H1 (cell line): ENCODE measurements at regions not wholly inside any gene's neighbourhood (a gene's known extent, or its start where the extent isn't known, plus 50 kb on each side); places are given as distances from the start of the nearest gene placed in this dataset.

ENCODE experiments used
- CTCF ChIA-PET: fragments of 300-600 bp; sonication (Branson Sonifier 250); formaldehyde crosslinking; loops from one replicate; lab custom pipeline; 2021; ENCODE audit not compliant: partially characterized antibody; lab: Charles Lee
- POLR2A ChIA-PET: fragments of 300-600 bp; sonication (Branson Sonifier 250); formaldehyde crosslinking; loops from one replicate; lab custom pipeline; 2021; ENCODE audit warnings: inconsistent platforms; ENCODE audit not compliant: partially characterized antibody; lab: Charles Lee
- DNase-seq, 2 experiments: peaks; one replicate each; pipeline versions ENCODE4 v3.0.0 to v3.0.0-alpha.2; 2010 to 2022; ENCODE audit warnings: low spot score in 2 of 2, low read depth in 1 of 2, mixed read lengths in 1 of 2
- FAIRE-seq: peaks from 2 replicates; lab custom pipeline; 2011; peaks lifted over from hg19 to GRCh38; lab: Jason Lieb, UNC
- H2AFZ ChIP-seq: 2 replicates; pipeline ENCODE4 v1.8.1; 2012; ENCODE audit warnings: low read length, inconsistent platforms
- H2AK5ac ChIP-seq: 2 replicates; pipeline ENCODE4 v1.6.1; 2013; ENCODE audit warnings: low read depth, low read length
- H2BK120ac ChIP-seq: replicated peaks from 2 replicates; pipeline ENCODE3; 2013; ENCODE audit warnings: low read depth, low read length, inconsistent platforms
- H2BK12ac ChIP-seq: 2 replicates; pipeline ENCODE4 v1.6.1; 2013; ENCODE audit warnings: low read depth, low read length
- H2BK15ac ChIP-seq: 2 replicates; pipeline ENCODE4 v1.6.1; 2013; ENCODE audit warnings: low read length
- H2BK20ac ChIP-seq: 2 replicates; pipeline ENCODE4 v1.6.1; 2013; ENCODE audit warnings: low read length
- H2BK5ac ChIP-seq: 2 replicates; pipeline ENCODE4 v1.6.1; 2013; ENCODE audit warnings: low read depth, low read length
- H3K14ac ChIP-seq: 2 replicates; pipeline ENCODE4 v1.6.1; 2013; ENCODE audit warnings: inconsistent platforms; ENCODE audit not compliant: insufficient read length
- H3K18ac ChIP-seq: 2 replicates; pipeline ENCODE4 v1.6.1; 2013; ENCODE audit warnings: low read length; ENCODE audit errors: extremely low read depth
- H3K23ac ChIP-seq: 2 replicates; pipeline ENCODE4 v1.6.1; 2013; ENCODE audit warnings: inconsistent platforms; ENCODE audit not compliant: insufficient read length
- H3K23me2 ChIP-seq: 2 replicates; pipeline ENCODE4 v1.6.1; 2013; ENCODE audit warnings: low read depth, low read length
- H3K27ac ChIP-seq: 2 replicates; pipeline ENCODE4 v1.6.1; 2011; ENCODE audit warnings: low read depth, low read length, inconsistent platforms
- H3K27me3 ChIP-seq, 4 experiments: replicated peaks in 1 of 4; 1 replicate in 1 of 4; 2 replicates in 3 of 4; pipeline versions ENCODE4 v1.6.1 to v1.8.1; 2011 to 2013; ENCODE audit warnings: low read length in 3 of 4, mild to moderate bottlenecking in 3 of 4, inconsistent platforms in 2 of 4, mixed read lengths in 2 of 4, moderate library complexity in 1 of 4; ENCODE audit not compliant: control insufficient read depth in 3 of 4, insufficient read depth in 3 of 4; ENCODE audit errors: extremely low read depth in 1 of 4
- H3K36me3 ChIP-seq, 4 experiments: 2 replicates each; pipeline versions ENCODE4 v1.6.1 to v1.8.1; 2011 to 2013; ENCODE audit warnings: mild to moderate bottlenecking in 4 of 4, low read length in 3 of 4, moderate library complexity in 2 of 4, control low read depth in 1 of 4, inconsistent platforms in 1 of 4; ENCODE audit not compliant: insufficient read depth in 4 of 4, control insufficient read depth in 2 of 4
- H3K4ac ChIP-seq: replicated peaks from 2 replicates; pipeline ENCODE3; 2013; ENCODE audit warnings: low read length, low read depth, mixed read lengths, inconsistent platforms; ENCODE audit not compliant: insufficient read length
- H3K4me1 ChIP-seq, 4 experiments: replicated peaks in 1 of 4; 1 replicate in 1 of 4; 2 replicates in 3 of 4; pipeline versions ENCODE4 v1.6.1 to v1.8.1; 2011 to 2013; ENCODE audit warnings: low read length in 3 of 4, inconsistent platforms in 2 of 4, mixed read lengths in 1 of 4; ENCODE audit not compliant: insufficient read depth in 4 of 4, control insufficient read depth in 3 of 4
- H3K4me2 ChIP-seq, 2 experiments: 2 replicates each; pipeline versions ENCODE4 v1.6.1 to v1.8.1; 2011 to 2013; ENCODE audit warnings: low read depth in 2 of 2, low read length in 2 of 2, control low read depth in 1 of 2, inconsistent platforms in 1 of 2, mild to moderate bottlenecking in 1 of 2; ENCODE audit not compliant: insufficient read depth in 1 of 2
- H3K4me3 ChIP-seq, 4 experiments: fragments of 200-600, 300-600 bp in 1 of 4; sonication (generic), shearing (Covaris generic), sonication (Bioruptor Twin) in 1 of 4; 2 replicates each; pipeline versions ENCODE4 v1.5.1 to v1.8.1; 2011 to 2016; ENCODE audit warnings: low read length in 4 of 4, low read depth in 3 of 4, control low read depth in 2 of 4, inconsistent platforms in 2 of 4, mild to moderate bottlenecking in 2 of 4, mixed read lengths in 1 of 4, moderate library complexity in 1 of 4; ENCODE audit not compliant: insufficient read depth in 2 of 4; ENCODE audit errors: extremely low read depth in 1 of 4
- H3K56ac ChIP-seq: replicated peaks from 2 replicates; pipeline ENCODE3; 2013; ENCODE audit warnings: low read depth, mild to moderate bottlenecking, mixed read lengths, low read length, inconsistent platforms; ENCODE audit not compliant: insufficient read length
- H3K79me1 ChIP-seq: 2 replicates; pipeline ENCODE4 v1.6.1; 2013; ENCODE audit warnings: low read depth, low read length, control low read depth
- H3K79me2 ChIP-seq, 2 experiments: 2 replicates each; pipeline versions ENCODE4 v1.6.1 to v1.8.1; 2012 to 2013; ENCODE audit warnings: low read length in 2 of 2, mild to moderate bottlenecking in 2 of 2, inconsistent platforms in 1 of 2; ENCODE audit not compliant: insufficient read depth in 2 of 2, control insufficient read depth in 1 of 2
- H3K9ac ChIP-seq, 4 experiments: replicated peaks in 1 of 4; 1 replicate in 1 of 4; 2 replicates in 3 of 4; pipeline versions ENCODE4 v1.6.1 to v1.8.1; 2011 to 2013; ENCODE audit warnings: low read depth in 3 of 4, low read length in 3 of 4, control low read depth in 2 of 4, mild to moderate bottlenecking in 2 of 4, moderate library complexity in 2 of 4, inconsistent platforms in 1 of 4; ENCODE audit errors: extremely low read depth in 1 of 4
- H3K9me3 ChIP-seq, 2 experiments: 2 replicates each; pipeline versions ENCODE4 v1.6.1 to v1.8.1; 2012 to 2013; ENCODE audit warnings: mild to moderate bottlenecking in 2 of 2, moderate library complexity in 2 of 2, control low read depth in 1 of 2, inconsistent platforms in 1 of 2, low read depth in 1 of 2, low read length in 1 of 2, mixed read lengths in 1 of 2; ENCODE audit not compliant: insufficient read depth in 2 of 2
- H4K20me1 ChIP-seq, 2 experiments: replicated peaks in 1 of 2; 2 replicates each; pipeline versions ENCODE3 to v1.8.1; 2011 to 2013; ENCODE audit warnings: inconsistent platforms in 2 of 2, low read length in 2 of 2, mild to moderate bottlenecking in 1 of 2; ENCODE audit not compliant: insufficient read depth in 2 of 2, control insufficient read depth in 1 of 2
- H4K5ac ChIP-seq: 2 replicates; pipeline ENCODE4 v1.6.1; 2013; ENCODE audit warnings: low read length, low read depth, mixed read lengths, inconsistent platforms; ENCODE audit not compliant: insufficient read length
- H4K8ac ChIP-seq: 2 replicates; pipeline ENCODE4 v1.8.0; 2013; ENCODE audit warnings: mild to moderate bottlenecking, moderate library complexity, low read length, inconsistent platforms; ENCODE audit not compliant: insufficient read depth; ENCODE audit errors: extremely low read depth
- H4K91ac ChIP-seq: replicated peaks from 2 replicates; pipeline ENCODE3; 2013; ENCODE audit warnings: low read length, mixed read lengths, inconsistent platforms; ENCODE audit not compliant: insufficient read length
- CBX8 ChIP-seq: fragments of 300-800, 300-1000 bp; sonication (generic); IDR thresholded peaks from 2 replicates; pipeline ENCODE4 v1.7.1; 2016; ENCODE audit warnings: low read depth, low read length, borderline replicate concordance
- HDAC6 ChIP-seq: IDR thresholded peaks from one replicate; pipeline ENCODE4 v1.7.1; 2012; ENCODE audit warnings: low read depth, mild to moderate bottlenecking, inconsistent platforms, low read length, moderate library complexity
- NRF1 ChIP-seq: IDR thresholded peaks from 2 replicates; pipeline ENCODE4 v1.6.1; 2011; ENCODE audit warnings: mild to moderate bottlenecking, low read depth, low read length, improper control_type of control experiment
- USF2 ChIP-seq: IDR thresholded peaks from 2 replicates; pipeline ENCODE4 v1.6.1; 2011; ENCODE audit warnings: low read length, improper control_type of control experiment
- ZNF274 ChIP-seq: IDR thresholded peaks from 2 replicates; pipeline ENCODE4 v1.7.0; 2012; ENCODE audit warnings: low read length, borderline replicate concordance; ENCODE audit errors: extremely low read depth
- WGBS, 2 experiments: shearing (Covaris generic) in 1 of 2; methylation state at CpG; one replicate each; pipeline versions ENCODE4 v1.1.6 to v1.1.7; 2013 to 2015; ENCODE audit warnings: low lambda C conversion rate in 2 of 2, mixed read lengths in 2 of 2, inconsistent platforms in 1 of 2, low coverage in 1 of 2, missing lambda C conversion rate in 1 of 2; ENCODE audit not compliant: insufficient replicate concordance in 2 of 2, insufficient coverage in 1 of 2, insufficient read length in 1 of 2; ENCODE audit errors: extremely low coverage in 1 of 2, missing lambda C conversion rate in 1 of 2; 5-methylcytosine and 5-hydroxymethylcytosine counted together

GRCh38 chr18:27869735-27870134, 307.2 kb downstream of the CDH2 start:
- no peaks in the 10 kb centered on the region for H3K4me1 ChIP-seq
- no peaks in the 10 kb centered on the region for H3K79me1 ChIP-seq
- no peak overlapping the region for H3K9ac ChIP-seq
- H3K23me2 ChIP-seq = no peaks in the 10 kb centered on the region
- no peak overlapping the region; the same call in 1 of the 2 replicates for H2AFZ ChIP-seq
- H3K18ac ChIP-seq = no peak overlapping the region
- no peak overlapping the region for H3K14ac ChIP-seq
- no peak overlapping the region for H3K4me2 ChIP-seq
- no peak for TF ChIP-seq NRF1
- TF ChIP-seq ZNF274 = no peak
- no peak for TF ChIP-seq USF2
- no peak for TF ChIP-seq HDAC6
- no peak for TF ChIP-seq CBX8
- TF ChIP-seq, all 59 proteins: peak for 0
- no peaks in the 10 kb centered on the region for H3K36me3 ChIP-seq
- WGBS, 2 experiments = 85% methylated on average over 4 of the region's 4 CpGs; no CpG with 5 or more reads in 1 of the 2 experiments
- H2BK15ac ChIP-seq = no peak overlapping the region
- H3K27ac ChIP-seq = no peak overlapping the region
- DNase-seq = no peak
- H3K79me2 ChIP-seq = no peaks in the 10 kb centered on the region
- H3K27me3 ChIP-seq = no peaks in the 10 kb centered on the region
- CTCF ChIA-PET = no interaction called here
- H4K8ac ChIP-seq = no peak overlapping the region
- POLR2A ChIA-PET = no interaction called here
- H3K23ac ChIP-seq = no peak overlapping the region
- no peak overlapping the region for H2BK5ac ChIP-seq
- no peak overlapping the region for H3K4ac ChIP-seq
- H2AK5ac ChIP-seq = no peak overlapping the region
- no peak overlapping the region for H3K4me3 ChIP-seq
- H4K5ac ChIP-seq = no peak overlapping the region
- no peak overlapping the region for H4K91ac ChIP-seq
- H3K9me3 ChIP-seq = no peaks in the 10 kb centered on the region
- no peak overlapping the region for H2BK12ac ChIP-seq
- FAIRE-seq = no peak
- no peak overlapping the region for H2BK20ac ChIP-seq
- no peak overlapping the region for H2BK120ac ChIP-seq
- H4K20me1 ChIP-seq = no peaks in the 10 kb centered on the region
- H3K56ac ChIP-seq = no peak overlapping the region
